GM21360 (cell line): ENCODE measurements at regions not wholly inside any gene's neighbourhood (a gene's known extent, or its start where the extent isn't known, plus 50 kb on each side); places are given as distances from the start of the nearest gene placed in this dataset.

Experiments
- ATAC-seq: cut with Tn5 transposase; IDR thresholded peaks from one replicate; pipeline ENCODE4 v1.9.1; 2021; ENCODE audit warnings: mild to moderate bottlenecking, moderate library complexity; ENCODE audit not compliant: unreplicated experiment

GRCh38 chr11:119476666-119477331 is 53.8 kb upstream of the THY1 start:
- no peak for ATAC-seq

GRCh38 chr11:119476038-119476437 is 53.1 kb upstream of the THY1 start:
- no peak for ATAC-seq

GRCh38 chr11:119474682-119475596 is 52.0 kb upstream of the THY1 start:
- no peak for ATAC-seq

GRCh38 chr11:119473901-119474681 is 51.1 kb upstream of the THY1 start:
- ATAC-seq: no peak

GRCh38 chr11:119473226-119473625 is 50.3 kb upstream of the THY1 start:
- ATAC-seq: no peak

- ATAC-seq: no peak
Measured at GRCh38 chr11:119472856-119473222, 49.9 kb upstream of the THY1 start.
